Natural killer cell (primary cell): ENCODE measurements at regions not wholly inside any gene's neighbourhood (a gene's known extent, or its start where the extent isn't known, plus 50 kb on each side); places are given as distances from the start of the nearest gene placed in this dataset.

Source experiments
- ATAC-seq, 3 donors: fragments of 150-1000 bp in 2 of 3; fragments of 200-7000 bp in 1 of 3; cut with Tn5 transposase; 1 replicate in 1 of 3; 2 replicates in 2 of 3; pipeline ENCODE4 v1.10.0; 2021; ENCODE audit warnings: mild to moderate bottlenecking in 2 of 3, moderate library complexity in 2 of 3
- DNase-seq, 2 donors: peaks; one replicate each; pipeline versions ENCODE4 v3.0.0 to v3.0.0-alpha.2; 2013 to 2021; ENCODE audit warnings: mixed read lengths in 1 of 2
- H3K27ac ChIP-seq: one replicate; pipeline ENCODE4 v1.5.1; 2013; ENCODE audit warnings: mild to moderate bottlenecking, low read length
- H3K27me3 ChIP-seq: one replicate; pipeline ENCODE4 v1.6.1; 2013; ENCODE audit warnings: low read length; ENCODE audit not compliant: control insufficient read depth, insufficient read depth
- H3K36me3 ChIP-seq: one replicate; pipeline ENCODE4 v1.6.1; 2013; ENCODE audit warnings: low read length; ENCODE audit not compliant: control insufficient read depth, insufficient read depth
- H3K4me1 ChIP-seq: one replicate; pipeline ENCODE4 v1.6.1; 2013; ENCODE audit warnings: low read length; ENCODE audit not compliant: control insufficient read depth, insufficient read depth
- H3K4me3 ChIP-seq: one replicate; pipeline ENCODE4 v1.5.1; 2013; ENCODE audit warnings: low read length
- H3K9me3 ChIP-seq: one replicate; pipeline ENCODE4 v1.6.1; 2013; ENCODE audit warnings: low read length; ENCODE audit not compliant: control insufficient read depth, insufficient read depth
- H3K27ac Mint-ChIP-seq, 2 donors: one replicate each; pipeline ENCODE4 v1.8.0; 2022; ENCODE audit warnings: mild to moderate bottlenecking in 2 of 2, mixed read lengths in 2 of 2, moderate library complexity in 1 of 2
- H3K27me3 Mint-ChIP-seq, 2 donors: one replicate each; pipeline ENCODE4 v1.8.0; 2022; ENCODE audit warnings: low read depth in 2 of 2, mixed read lengths in 2 of 2
- H3K36me3 Mint-ChIP-seq: one replicate; pipeline ENCODE4 v1.8.0; 2022; ENCODE audit warnings: mixed read lengths
- H3K4me1 Mint-ChIP-seq, 2 donors: one replicate each; pipeline ENCODE4 v1.8.0; 2022; ENCODE audit warnings: mixed read lengths in 2 of 2
- H3K4me3 Mint-ChIP-seq: one replicate; pipeline ENCODE4 v1.8.0; 2022; ENCODE audit warnings: mild to moderate bottlenecking, moderate library complexity, mixed read lengths
- H3K9me3 Mint-ChIP-seq, 2 donors: one replicate each; pipeline ENCODE4 v1.8.0; 2022; ENCODE audit warnings: mixed read lengths in 2 of 2
- WGBS: methylation state at CpG from one replicate; pipeline ENCODE4 v1.1.7; 2013; ENCODE audit warnings: missing lambda C conversion rate; ENCODE audit not compliant: insufficient coverage; 5-methylcytosine and 5-hydroxymethylcytosine counted together
- intact Hi-C: fragments of 100-400 bp; cut with micrococcal nuclease; formaldehyde crosslinking; loops from one replicate; pipeline ENCODE4 v1.14.2; 2022
- TF ChIP-seq, protein P1 (sequence below): fragments of 200-600 bp; IDR thresholded peaks from one replicate; pipeline ENCODE4 v1.8.0; 2022; ENCODE audit warnings: antibody characterized with exemption

DNA sequence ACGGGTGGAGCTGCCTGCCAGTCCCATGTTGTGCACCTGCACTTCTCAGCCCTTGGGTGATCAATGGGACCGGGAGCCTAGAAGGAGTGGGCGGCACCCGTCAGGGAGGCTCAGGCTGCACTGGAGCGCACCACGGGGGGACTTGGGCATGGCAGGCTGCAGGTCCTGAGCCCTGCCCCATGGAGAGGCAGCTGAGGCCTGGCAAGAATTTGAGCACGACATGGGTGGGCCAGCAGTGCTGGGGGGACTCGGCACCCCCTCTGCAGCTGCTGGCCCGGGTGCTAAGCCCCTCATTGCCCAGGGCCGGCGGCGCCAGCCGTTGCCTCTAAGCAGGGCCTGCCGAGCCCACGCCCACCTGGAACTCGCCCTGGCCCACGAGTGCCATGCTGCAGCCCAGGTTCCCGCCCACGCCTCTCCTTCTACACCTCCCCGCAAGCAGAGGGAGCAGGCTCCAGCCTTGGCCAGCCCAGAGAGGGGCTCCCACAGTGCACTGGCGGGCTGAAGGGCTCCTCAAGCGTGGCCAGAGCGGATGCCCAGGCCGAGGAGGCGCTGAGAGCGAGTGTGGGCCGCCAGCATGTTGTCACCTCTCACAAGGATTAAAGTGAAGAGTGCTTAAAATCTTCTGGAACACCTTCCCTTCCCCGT is 372.0 kb downstream of the ETS1 start:
- no peak for DNase-seq
- TF ChIP-seq, protein P1, sequence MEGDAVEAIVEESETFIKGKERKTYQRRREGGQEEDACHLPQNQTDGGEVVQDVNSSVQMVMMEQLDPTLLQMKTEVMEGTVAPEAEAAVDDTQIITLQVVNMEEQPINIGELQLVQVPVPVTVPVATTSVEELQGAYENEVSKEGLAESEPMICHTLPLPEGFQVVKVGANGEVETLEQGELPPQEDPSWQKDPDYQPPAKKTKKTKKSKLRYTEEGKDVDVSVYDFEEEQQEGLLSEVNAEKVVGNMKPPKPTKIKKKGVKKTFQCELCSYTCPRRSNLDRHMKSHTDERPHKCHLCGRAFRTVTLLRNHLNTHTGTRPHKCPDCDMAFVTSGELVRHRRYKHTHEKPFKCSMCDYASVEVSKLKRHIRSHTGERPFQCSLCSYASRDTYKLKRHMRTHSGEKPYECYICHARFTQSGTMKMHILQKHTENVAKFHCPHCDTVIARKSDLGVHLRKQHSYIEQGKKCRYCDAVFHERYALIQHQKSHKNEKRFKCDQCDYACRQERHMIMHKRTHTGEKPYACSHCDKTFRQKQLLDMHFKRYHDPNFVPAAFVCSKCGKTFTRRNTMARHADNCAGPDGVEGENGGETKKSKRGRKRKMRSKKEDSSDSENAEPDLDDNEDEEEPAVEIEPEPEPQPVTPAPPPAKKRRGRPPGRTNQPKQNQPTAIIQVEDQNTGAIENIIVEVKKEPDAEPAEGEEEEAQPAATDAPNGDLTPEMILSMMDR, result no peak
- H3K9me3 ChIP-seq, result no peaks in the 10 kb centered on the region
- H3K27ac Mint-ChIP-seq, result no peak overlapping the region
- intact Hi-C loops, result no loop called here
- no peak overlapping the region for H3K4me3 Mint-ChIP-seq
- no peak overlapping the region for H3K27ac ChIP-seq
- peaks cover 4 to 9% of the 10 kb centered on the region in 2 donors for H3K4me1 Mint-ChIP-seq
- no peaks in the 10 kb centered on the region for H3K27me3 ChIP-seq
- H3K4me1 ChIP-seq, result no peaks in the 10 kb centered on the region
- H3K27me3 Mint-ChIP-seq, result no peaks in the 10 kb centered on the region
- H3K36me3 ChIP-seq, result no peaks in the 10 kb centered on the region
- H3K9me3 Mint-ChIP-seq, result no peaks in the 10 kb centered on the region
- WGBS, result 96% methylated on average over 27 of the region's 28 CpGs
- no peak overlapping the region for H3K4me3 ChIP-seq
- no peak for ATAC-seq
- peaks cover 6% of the 10 kb centered on the region for H3K36me3 Mint-ChIP-seq

DNA sequence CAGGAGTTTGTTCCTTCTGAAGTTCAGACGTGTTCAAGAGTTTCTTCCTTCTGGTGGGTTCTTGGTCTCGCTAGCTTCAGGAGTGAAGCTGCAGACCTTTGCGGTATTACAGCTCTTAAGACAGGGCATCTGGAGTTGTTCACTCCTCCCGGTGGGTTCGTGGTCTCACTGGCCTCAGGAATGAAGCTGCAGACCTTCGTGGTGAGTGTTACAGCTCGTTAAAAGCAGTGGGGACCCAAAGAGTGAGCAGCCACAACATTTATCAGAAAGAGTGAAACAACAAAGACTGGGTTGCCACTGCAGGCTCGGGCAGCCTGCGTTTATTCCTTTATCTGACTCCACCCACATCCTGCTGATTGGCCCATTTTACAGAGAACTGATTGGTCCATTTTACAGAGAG is 373.1 kb downstream of the ETS1 start:
- Histone ChIP-seq H3K27me3 (no peaks in the 10 kb centered on the region), H3K27ac (no peak overlapping the region), H3K9me3 (no peaks in the 10 kb centered on the region), H3K4me3 (no peak overlapping the region), H3K4me1 (no peaks in the 10 kb centered on the region), H3K36me3 (no peaks in the 10 kb centered on the region)
- DNase-seq (no peak), ATAC-seq (no peak)
- Mint-ChIP-seq H3K4me1 (peaks cover 4 to 9% of the 10 kb centered on the region in 2 donors), H3K4me3 (no peak overlapping the region), H3K27me3 (no peaks in the 10 kb centered on the region), H3K9me3 (no peaks in the 10 kb centered on the region), H3K36me3 (peaks cover 6% of the 10 kb centered on the region), H3K27ac (no peak overlapping the region)
- intact Hi-C loops, result no loop called here
- whole genome bisulfite sequencing, result 67% methylated on average over 9 of the region's 9 CpGs
- TF ChIP-seq, protein P1, result no peak

DNA sequence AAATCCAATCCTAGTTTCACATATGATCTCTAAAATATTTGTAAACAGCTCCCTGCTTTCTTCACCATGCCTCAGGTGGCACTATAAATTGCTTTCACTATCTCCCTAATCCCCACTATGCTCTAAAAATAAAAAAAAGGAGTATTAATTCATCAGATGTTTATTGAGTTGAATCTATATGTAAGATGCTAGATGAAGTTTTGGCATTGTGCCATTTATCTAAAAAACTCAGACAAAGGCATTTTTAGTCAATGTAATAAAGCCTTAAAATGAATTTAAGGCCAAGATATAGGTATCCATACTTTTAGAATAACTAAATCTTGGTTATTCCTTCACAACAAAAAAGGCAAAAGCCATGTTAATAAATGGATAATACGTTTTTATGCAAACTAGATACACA is 373.9 kb downstream of the ETS1 start:
- no CpG with 5 or more reads among the region's 1 CpG for WGBS
- H3K4me3 Mint-ChIP-seq, result no peak overlapping the region
- peaks cover 6% of the 10 kb centered on the region for H3K36me3 Mint-ChIP-seq
- intact Hi-C loops, result no loop called here
- H3K9me3 Mint-ChIP-seq, result no peaks in the 10 kb centered on the region
- H3K27ac Mint-ChIP-seq, result no peak overlapping the region
- no peaks in the 10 kb centered on the region for H3K27me3 ChIP-seq
- no peak overlapping the region for H3K27ac ChIP-seq
- ATAC-seq, result no peak
- no peak for DNase-seq
- no peak overlapping the region for H3K4me3 ChIP-seq
- no peaks in the 10 kb centered on the region for H3K4me1 ChIP-seq
- H3K9me3 ChIP-seq, result no peaks in the 10 kb centered on the region
- no peaks in the 10 kb centered on the region for H3K27me3 Mint-ChIP-seq
- H3K36me3 ChIP-seq, result no peaks in the 10 kb centered on the region
- TF ChIP-seq, protein P1, result no peak
- peaks cover 4 to 9% of the 10 kb centered on the region in 2 donors for H3K4me1 Mint-ChIP-seq

GRCh38 chr11:128212324-128212723 is 375.0 kb downstream of the ETS1 start:
- TF ChIP-seq, protein P1, result no peak
- H3K36me3 Mint-ChIP-seq, result peaks cover 6% of the 10 kb centered on the region
- intact Hi-C loops, result no loop called here
- H3K36me3 ChIP-seq, result no peaks in the 10 kb centered on the region
- H3K9me3 Mint-ChIP-seq, result no peaks in the 10 kb centered on the region
- H3K4me3 Mint-ChIP-seq, result no peak overlapping the region
- no peak overlapping the region for H3K4me3 ChIP-seq
- H3K27me3 Mint-ChIP-seq, result no peaks in the 10 kb centered on the region
- H3K27ac Mint-ChIP-seq, result no peak overlapping the region
- no peaks in the 10 kb centered on the region for H3K27me3 ChIP-seq
- H3K4me1 ChIP-seq, result no peaks in the 10 kb centered on the region
- ATAC-seq, result no peak
- no peak overlapping the region for H3K27ac ChIP-seq
- no peaks in the 10 kb centered on the region for H3K9me3 ChIP-seq
- no peak for DNase-seq
- H3K4me1 Mint-ChIP-seq, result peaks cover 9% of the 10 kb centered on the region in 2 donors
- 92% methylated on average over 2 of the region's 2 CpGs for WGBS
